ENCODE measurements at regions not wholly inside any gene's neighbourhood (a gene's known extent, or its start where the extent isn't known, plus 50 kb on each side); places are given as distances from the start of the nearest gene placed in this dataset.
A peak's percentile ranks its signal among the peaks of the same experiment; 100 is the strongest.
"Not testable (repeated sequence)": the region's sequence is repeated elsewhere in the genome, so short reads cannot be mapped to it uniquely, and the experiment has no call there.

DNA sequence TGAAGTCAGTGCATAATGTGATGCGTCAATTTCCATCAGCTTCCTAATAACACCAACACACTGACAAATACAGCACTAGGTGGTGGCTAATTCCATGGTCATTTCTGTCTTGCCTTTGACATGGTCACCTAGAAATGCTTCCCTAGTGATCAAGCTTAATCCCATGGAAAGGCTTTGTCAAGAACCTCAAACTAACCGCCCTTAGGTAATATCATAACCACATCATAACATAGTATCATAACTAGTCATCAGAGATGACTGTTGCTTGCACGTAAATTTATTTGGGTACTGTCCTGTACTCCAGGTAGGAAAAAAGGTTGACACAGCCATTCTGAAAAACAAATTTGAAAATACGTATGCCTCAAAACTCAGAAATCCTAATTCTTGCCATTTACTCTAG is 471.8 kb downstream of the IRS1 start:
- DNase-seq (ENCODE audit: low spot score): no peak

GRCh38 chr2:226325526-226325925 is 474.1 kb downstream of the IRS1 start:
- DNase-seq (ENCODE audit: low spot score): no peak

DNA sequence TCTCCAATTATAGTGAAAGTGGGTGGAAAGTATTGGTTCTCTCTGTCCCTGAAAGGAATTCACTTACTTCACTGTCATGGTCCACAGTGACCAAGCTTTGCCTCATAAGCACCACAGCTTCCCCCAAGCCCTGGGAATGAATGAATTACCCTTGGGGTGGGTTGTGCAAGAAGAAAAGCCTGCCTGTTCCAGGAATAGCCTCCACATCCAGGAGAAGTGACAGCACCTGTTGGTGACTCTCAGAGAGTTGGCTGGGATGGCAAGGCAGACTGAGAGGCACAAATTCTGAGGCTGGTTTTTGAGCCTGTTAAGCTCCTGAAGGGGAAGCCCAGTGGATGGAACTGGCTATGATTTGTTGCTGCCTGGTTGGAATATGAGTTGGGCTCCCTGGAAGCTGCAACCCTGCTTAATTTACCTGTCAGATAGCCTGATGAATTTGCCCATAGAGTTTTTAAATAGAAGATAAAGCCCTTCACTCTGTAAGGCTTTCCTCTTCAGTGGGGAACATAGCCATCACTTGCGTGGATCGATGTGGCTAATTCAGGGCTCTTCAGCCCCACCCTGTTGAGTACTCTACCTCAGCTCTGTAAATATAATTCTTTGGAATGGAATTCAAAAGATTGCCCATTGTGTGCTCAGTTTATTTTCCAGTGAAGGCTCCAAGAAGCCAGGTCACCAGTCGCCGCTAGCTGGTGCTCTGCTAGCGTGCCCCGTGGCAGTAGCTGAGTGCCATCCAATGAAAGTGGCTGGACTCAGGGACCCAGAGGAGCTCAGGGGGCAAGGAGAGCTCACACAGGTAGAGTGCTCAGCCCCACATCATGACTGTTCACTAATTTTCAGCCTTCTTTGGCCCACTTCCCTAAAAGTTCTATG is 479.3 kb downstream of the IRS1 start:
- no peak for DNase-seq (ENCODE audit: low spot score)

GRCh38 chr2:226317970-226318369 is 481.6 kb downstream of the IRS1 start:
- DNase-seq (ENCODE audit: low spot score): no peak

- no peak for DNase-seq (ENCODE audit: low spot score)
These were observed 486.6 kb downstream of the IRS1 start for GRCh38 chr2:226313060-226313459.

DNA sequence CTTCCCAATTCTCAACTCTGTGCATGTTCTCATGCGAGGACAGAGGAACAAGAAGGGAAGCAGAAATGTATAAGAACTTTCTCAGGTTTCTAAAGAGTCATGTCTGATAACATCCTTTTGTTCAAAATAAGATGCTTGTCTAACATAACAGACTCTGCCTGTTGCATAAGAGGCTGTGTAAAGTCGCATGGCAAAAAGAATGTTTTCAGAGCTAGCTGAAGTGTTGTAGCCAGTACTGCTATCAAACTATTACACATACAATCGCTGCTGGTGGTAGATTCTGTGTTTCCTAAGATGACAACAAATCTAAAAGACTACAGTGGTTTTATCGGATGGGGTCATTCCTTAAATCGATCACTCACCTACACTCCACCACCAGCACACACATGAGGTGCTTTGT is 487.5 kb downstream of the IRS1 start:
- no peak for DNase-seq (ENCODE audit: low spot score)

- DNase-seq (ENCODE audit: low spot score): peak; percentile 10
These were observed 489.5 kb downstream of the IRS1 start for GRCh38 chr2:226310146-226310545.

DNA sequence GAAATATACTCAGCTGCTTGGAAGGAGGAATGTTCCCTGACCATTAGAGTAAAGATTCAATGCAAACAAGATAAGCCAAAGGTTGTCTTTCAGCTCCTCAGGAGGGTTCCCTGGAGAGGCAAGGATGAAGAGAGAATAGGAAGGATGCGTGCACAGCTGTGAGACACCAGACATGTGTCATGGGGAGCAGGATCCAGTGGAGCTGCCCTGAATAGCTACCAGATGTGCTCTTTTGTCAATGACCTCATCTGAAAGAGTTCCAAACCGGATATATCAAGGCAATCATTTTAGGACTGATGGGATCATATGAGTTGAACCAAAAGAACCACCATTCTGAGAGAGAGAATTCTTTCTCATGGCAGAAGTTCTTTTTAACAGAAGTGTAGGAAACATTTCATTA is 490.6 kb downstream of the IRS1 start:
- DNase-seq (ENCODE audit: low spot score): peak; percentile 64

DNA sequence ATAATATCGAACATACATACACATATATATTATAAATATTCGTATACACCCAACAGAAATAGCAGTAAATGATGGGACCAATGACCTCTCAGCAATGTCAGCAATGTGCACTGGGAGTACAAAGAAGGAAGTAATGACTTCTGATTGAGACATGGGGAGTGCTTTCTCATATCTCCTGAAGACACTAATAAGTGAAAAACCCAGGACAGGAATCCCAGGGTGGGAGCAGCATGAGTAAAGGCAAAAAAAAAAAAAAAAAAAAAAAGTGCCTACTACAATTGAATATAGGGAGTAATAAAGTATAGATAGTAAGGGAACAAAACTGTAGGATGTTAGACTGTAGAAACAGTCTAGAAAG is 491.3 kb downstream of the IRS1 start:
- no peak for DNase-seq (ENCODE audit: low spot score)

GRCh38 chr2:226307487-226308322 is 491.9 kb downstream of the IRS1 start:
- no peak for DNase-seq (ENCODE audit: low spot score)

DNA sequence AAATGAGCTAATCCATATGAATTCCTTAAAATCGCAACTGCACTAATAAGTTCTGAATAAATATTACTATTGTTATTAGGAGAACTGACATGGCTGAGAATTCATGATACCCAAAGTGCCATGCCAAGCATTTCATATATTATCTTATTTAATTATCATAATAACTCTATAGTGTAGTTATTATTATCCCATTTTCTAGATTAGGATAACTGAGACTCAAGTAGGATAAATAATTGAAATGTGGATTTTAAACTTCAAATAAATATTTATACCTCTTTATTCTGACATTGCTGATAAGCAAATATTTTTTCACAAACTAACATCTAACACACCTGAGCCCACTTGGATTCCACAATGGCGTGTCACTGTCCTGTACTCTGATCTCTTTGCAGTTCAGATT is 492.7 kb downstream of the IRS1 start:
- DNase-seq (ENCODE audit: low spot score): no peak

- no peak for DNase-seq (ENCODE audit: low spot score)
These were observed 495.3 kb downstream of the IRS1 start for GRCh38 chr2:226304308-226304707.

DNA sequence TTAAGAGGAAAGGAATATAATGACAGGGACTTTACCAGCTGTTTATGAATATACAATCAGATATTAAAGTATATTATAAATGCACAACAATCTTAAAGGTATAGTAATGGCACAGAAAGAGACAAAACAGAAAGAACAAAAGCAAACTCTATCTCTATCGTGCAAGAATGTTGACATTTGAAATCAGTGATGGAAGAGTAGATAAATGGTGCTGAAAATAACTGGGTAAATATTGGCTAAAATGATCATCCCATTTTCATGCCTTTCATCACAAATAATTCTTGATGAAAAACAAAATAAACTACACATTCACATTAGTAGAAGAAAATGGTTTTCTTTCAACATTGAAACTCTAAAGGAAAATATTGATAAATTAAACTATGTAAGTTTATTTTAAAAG is 495.9 kb downstream of the IRS1 start:
- no peak for DNase-seq (ENCODE audit: low spot score)

GRCh38 chr2:226300196-226300886 is 499.3 kb downstream of the IRS1 start:
- no peak for DNase-seq (ENCODE audit: low spot score)

- no peak for DNase-seq (ENCODE audit: low spot score)
These were observed 499.8 kb downstream of the IRS1 start for GRCh38 chr2:226299771-226300170.

DNA sequence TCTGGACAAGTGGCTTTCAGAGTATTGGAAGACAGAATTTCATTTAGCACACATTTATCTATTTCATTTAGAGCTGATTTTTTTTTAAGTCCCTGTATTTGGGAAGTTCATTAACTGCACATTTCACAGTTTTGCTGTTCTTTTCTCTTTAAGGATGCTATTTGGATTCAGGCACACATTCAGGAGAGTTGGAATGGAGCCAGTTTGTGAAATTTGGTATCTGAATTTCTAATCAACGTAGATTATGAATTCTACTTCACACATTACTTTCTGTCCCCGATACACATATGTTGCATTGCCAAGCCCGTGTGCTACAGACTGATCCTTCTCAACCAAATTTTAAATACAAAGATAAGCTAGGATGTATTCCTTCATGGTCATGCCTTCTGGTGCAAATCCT is 503.9 kb downstream of the IRS1 start:
- no peak for DNase-seq (ENCODE audit: low spot score)

DNA sequence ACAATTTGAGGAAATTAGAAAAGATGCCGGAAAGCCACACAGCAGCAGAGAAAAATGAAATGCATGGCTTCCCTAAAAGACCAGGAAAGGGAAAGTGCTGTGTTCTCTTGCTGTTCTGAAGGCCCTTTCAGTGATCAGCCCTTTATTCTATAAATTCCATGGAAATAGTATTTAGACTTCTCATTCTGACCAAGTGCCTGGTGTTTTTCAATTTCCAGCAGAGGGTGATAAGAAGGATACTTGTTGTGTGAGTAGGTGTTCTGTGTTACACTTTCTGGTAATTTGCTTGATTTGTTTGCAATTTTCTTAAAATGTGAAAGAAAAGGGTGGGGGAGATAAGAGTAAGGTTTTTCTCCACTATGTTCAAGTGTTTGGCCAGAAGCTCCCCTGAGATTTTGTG is 504.5 kb downstream of the IRS1 start:
- no peak for DNase-seq (ENCODE audit: low spot score)

DNA sequence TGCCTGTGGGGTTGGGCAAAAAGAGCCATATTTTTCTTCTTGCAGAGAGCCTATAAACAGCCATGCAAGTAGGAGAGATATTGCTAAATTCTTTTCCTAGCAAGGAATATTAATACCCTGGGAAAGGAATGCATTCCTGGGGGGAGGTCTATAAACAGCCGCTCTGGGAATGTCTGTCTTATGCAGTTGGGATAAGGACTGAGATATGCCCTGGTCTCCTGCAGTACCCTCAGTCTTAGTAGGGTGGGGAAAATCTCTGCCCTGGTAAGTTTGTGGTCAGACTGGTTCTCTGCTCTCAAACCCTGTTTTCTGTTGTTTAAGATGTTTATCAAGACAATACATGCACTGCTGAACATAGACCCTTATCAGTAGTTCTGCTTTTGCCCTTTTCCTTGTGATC is 508.3 kb downstream of the IRS1 start:
- DNase-seq (ENCODE audit: low spot score): not testable (repeated sequence)

GRCh38 chr2:226286916-226287315 is 512.7 kb downstream of the IRS1 start:
- no peak for DNase-seq (ENCODE audit: low spot score)

- DNase-seq (ENCODE audit: low spot score): no peak
These were observed 515.8 kb downstream of the IRS1 start for GRCh38 chr2:226283796-226284195.

DNA sequence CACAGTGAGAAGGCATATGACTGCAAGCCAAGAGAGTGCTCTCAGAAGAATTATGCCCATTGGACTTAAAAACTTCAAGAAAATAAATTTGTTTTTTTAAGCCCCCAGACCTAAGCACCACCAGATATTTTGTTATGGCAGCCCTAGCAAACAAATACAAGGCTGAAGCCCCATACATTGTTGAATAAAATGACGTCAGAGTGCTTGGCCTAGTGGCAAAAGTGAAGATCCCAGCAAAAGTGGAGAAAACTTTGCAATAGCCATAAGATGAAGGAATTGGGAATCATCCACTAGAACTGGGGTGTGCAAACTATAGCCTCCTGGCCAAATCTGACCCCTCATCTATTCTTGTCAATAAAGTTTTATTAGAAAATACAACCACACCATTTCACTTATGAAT is 517.5 kb downstream of the IRS1 start:
- no peak for DNase-seq (ENCODE audit: low spot score)

- not testable (repeated sequence) for DNase-seq (ENCODE audit: low spot score)
These were observed 519.5 kb downstream of the IRS1 start for GRCh38 chr2:226280136-226280535.

DNA sequence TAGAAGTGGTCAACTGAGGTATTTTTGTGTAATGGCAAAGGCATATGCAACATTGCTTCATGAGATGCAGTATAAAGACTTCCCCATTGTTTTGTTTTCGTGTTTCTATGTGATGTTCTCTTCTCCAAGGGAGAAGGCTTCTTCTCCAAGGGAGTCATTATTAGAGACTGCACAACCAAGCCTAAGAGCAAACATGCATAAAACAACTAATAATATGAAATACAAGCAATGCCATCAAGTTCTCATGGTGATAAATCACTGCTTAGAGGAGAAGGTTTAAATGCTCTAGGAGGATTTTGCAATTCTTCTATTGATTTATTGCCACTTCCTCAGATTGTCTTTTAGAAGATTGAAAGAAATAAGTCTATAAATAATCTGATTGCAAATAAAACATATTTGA is 524.4 kb downstream of the IRS1 start:
- no peak for DNase-seq (ENCODE audit: low spot score)

Measured in GM03348 (cell line).